ENCODE measurements at regions not wholly inside any gene's neighbourhood (a gene's known extent, or its start where the extent isn't known, plus 50 kb on each side); places are given as distances from the start of the nearest gene placed in this dataset.

GRCh38 chr12:104852896-104853295 lies 105.2 kb downstream of the SLC41A2 start:
- no peak for TF ChIP-seq CTCF (conservative IDR thresholded peaks at IDR 0.05 in 1 of 2, IDR thresholded peaks at IDR 0.05 in 1 of 2; ENCODE audit: extremely low read depth in 1 of 2, insufficient read depth in 1 of 2, low read depth in 1 of 2, low read length in 2 of 2)
- TF ChIP-seq EZH2 (IDR thresholded peaks at IDR 0.05; ENCODE audit: borderline replicate concordance, low read length): no peak

Measured in mammary epithelial cell (primary cell).